ENCODE measurements at regions not wholly inside any gene's neighbourhood (a gene's known extent, or its start where the extent isn't known, plus 50 kb on each side); places are given as distances from the start of the nearest gene placed in this dataset.

DNA sequence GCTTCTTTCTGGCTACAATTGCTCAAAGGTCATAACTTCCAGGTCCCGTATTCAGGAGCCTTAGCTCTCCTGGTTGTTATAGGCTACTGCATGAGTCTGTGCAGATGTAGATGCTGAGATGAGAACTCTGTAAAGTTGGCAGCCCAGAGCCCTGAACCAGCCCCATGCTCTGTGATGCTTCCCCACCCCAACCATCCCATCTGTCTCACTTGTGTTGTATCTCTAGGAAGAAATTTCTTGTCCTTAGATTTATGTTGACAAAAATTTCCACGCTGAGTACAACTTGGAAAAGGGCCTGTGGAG, 61.2 kb upstream of the EEPD1 start:
- no peak overlapping the region for H3K27ac Mint-ChIP-seq (ENCODE audit: unreplicated experiment)
- DNase-seq (ENCODE audit: low spot score): no peak

DNA sequence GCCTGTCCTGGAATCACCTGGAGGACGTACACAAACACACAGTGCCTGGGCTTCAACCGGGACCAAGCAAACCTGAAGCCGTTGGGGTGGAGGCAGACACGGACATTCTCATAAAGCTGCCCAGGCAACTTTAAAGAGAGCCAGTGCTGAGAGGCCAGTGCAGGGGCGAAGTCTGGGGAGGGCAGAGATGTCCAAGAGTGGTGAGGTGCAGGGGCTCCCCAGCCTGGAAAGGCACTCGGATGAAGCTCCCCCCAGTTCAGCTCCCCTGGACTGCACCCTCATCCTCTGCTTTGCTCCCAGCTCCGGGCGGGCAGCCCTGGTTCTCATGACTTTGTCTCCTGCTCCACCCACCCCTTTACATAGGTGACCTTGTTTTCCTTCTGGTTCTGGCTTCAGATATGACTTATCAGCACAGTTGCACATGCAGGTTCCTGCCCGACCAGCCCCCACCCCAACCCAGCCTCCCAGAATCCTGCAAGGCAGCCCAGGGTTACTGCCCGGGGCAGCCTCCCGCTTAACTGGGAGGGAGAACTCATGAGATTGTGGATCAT, 60.8 kb upstream of the EEPD1 start:
- Mint-ChIP-seq H3K36me3 (ENCODE audit: low read depth) (peaks cover 2% of the 10 kb centered on the region), H3K4me1 (ENCODE audit: low read depth) (peaks cover 12% of the 10 kb centered on the region), H3K9me3 (ENCODE audit: low read depth) (peaks cover 3% of the 10 kb centered on the region), H3K27me3 (ENCODE audit: low read depth) (no peaks in the 10 kb centered on the region), H3K4me3 (ENCODE audit: unreplicated experiment) (no peak overlapping the region), H3K27ac (ENCODE audit: unreplicated experiment) (no peak overlapping the region)
- TF ChIP-seq, protein P1, sequence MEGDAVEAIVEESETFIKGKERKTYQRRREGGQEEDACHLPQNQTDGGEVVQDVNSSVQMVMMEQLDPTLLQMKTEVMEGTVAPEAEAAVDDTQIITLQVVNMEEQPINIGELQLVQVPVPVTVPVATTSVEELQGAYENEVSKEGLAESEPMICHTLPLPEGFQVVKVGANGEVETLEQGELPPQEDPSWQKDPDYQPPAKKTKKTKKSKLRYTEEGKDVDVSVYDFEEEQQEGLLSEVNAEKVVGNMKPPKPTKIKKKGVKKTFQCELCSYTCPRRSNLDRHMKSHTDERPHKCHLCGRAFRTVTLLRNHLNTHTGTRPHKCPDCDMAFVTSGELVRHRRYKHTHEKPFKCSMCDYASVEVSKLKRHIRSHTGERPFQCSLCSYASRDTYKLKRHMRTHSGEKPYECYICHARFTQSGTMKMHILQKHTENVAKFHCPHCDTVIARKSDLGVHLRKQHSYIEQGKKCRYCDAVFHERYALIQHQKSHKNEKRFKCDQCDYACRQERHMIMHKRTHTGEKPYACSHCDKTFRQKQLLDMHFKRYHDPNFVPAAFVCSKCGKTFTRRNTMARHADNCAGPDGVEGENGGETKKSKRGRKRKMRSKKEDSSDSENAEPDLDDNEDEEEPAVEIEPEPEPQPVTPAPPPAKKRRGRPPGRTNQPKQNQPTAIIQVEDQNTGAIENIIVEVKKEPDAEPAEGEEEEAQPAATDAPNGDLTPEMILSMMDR (IDR thresholded peaks at IDR 0.05): no peak
- no peak for DNase-seq (ENCODE audit: low spot score)

More for the DNA sequence above, 61.2 kb upstream of the EEPD1 start:
- Mint-ChIP-seq H3K27me3 (ENCODE audit: low read depth) (no peaks in the 10 kb centered on the region), H3K36me3 (ENCODE audit: low read depth) (peaks cover 2% of the 10 kb centered on the region), H3K4me1 (ENCODE audit: low read depth) (peaks cover 12% of the 10 kb centered on the region), H3K4me3 (ENCODE audit: unreplicated experiment) (no peak overlapping the region), H3K9me3 (ENCODE audit: low read depth) (peaks cover 3% of the 10 kb centered on the region)
- TF ChIP-seq, protein P1 (IDR thresholded peaks at IDR 0.05): no peak

DNA sequence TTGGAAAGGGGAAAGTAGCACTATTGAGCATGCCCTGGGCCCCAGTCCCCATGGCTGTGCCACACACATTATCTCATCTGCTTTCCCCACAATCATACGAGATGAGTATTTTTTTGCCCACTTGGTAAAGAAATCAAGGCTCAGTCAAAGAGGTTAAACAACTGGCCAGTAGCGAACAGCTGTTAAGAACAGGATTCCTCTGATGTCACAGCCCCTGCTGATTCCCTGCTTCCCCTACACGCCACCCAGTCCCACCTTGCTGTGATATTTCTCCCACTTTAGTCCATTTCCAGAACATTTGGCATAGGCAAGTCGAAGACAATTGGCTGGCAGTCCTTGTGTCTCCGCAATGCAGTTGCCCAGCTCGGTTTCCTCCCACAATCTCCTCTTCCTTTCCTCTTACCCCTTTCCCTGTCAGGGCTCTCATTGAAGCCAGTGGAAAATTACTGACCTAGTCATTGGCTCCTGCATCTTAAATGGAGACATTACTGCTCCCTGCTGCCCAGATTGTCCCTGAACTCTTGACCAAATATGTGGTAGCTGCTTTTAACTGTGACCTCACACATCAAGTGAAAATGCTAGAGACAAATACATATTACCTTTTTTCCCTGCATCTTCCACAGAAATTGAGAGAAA, 56.5 kb upstream of the EEPD1 start:
- TF ChIP-seq, protein P1 (IDR thresholded peaks at IDR 0.05): no peak
- no peaks in the 10 kb centered on the region for H3K27me3 Mint-ChIP-seq (ENCODE audit: low read depth)
- H3K4me1 Mint-ChIP-seq (ENCODE audit: low read depth): peaks cover 20% of the 10 kb centered on the region
- H3K9me3 Mint-ChIP-seq (ENCODE audit: low read depth): no peaks in the 10 kb centered on the region
- no peaks in the 10 kb centered on the region for H3K36me3 Mint-ChIP-seq (ENCODE audit: low read depth)
- DNase-seq (ENCODE audit: low spot score): no peak
- no peak overlapping the region for H3K27ac Mint-ChIP-seq (ENCODE audit: unreplicated experiment)
- H3K4me3 Mint-ChIP-seq (ENCODE audit: unreplicated experiment): no peak overlapping the region

DNA sequence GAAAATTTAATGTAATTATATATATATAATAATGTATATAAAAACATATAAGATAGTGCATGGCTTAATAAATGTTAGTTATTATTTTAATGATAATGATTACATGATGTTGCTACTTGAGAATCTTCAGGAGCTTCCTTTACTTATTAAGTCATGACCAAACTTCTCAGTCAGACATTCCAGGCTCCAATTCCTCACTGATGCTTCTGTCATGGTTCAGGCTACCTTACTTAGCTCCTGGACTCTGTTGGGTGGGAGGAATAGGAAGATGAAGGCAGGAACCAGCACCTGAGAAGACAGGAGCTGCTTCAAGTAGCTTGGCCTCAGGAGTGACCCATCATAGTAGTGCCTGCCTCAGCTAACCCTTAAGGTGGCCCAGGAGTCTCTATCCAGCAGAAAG, 55.0 kb upstream of the EEPD1 start:
- TF ChIP-seq, protein P1 (IDR thresholded peaks at IDR 0.05): no peak
- Mint-ChIP-seq H3K9me3 (ENCODE audit: low read depth) (no peaks in the 10 kb centered on the region), H3K4me1 (ENCODE audit: low read depth) (peaks cover 18% of the 10 kb centered on the region), H3K36me3 (ENCODE audit: low read depth) (no peaks in the 10 kb centered on the region), H3K27ac (ENCODE audit: unreplicated experiment) (no peak overlapping the region), H3K27me3 (ENCODE audit: low read depth) (no peaks in the 10 kb centered on the region), H3K4me3 (ENCODE audit: unreplicated experiment) (no peak overlapping the region)
- DNase-seq (ENCODE audit: low spot score): no peak

DNA sequence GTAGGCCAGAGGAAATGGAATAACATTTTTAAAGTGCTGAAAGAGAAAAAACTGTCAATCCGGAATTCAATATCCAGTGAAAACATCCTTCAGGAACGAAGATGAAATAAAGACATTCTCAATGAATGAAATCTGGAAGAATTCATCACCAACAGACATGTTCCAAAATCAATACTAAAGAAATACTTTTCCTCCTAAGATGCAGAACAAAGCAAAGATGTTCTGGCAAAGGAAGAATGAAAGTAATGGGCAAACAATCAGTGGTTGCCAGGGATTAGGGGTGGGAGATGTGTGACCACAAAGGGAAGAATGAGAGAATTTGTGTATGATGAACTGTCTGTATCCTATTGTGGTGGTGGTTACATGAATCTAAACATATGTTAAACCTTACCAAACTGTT, 52.8 kb upstream of the EEPD1 start:
- Mint-ChIP-seq H3K9me3 (ENCODE audit: low read depth) (no peaks in the 10 kb centered on the region), H3K27me3 (ENCODE audit: low read depth) (no peaks in the 10 kb centered on the region), H3K27ac (ENCODE audit: unreplicated experiment) (peak overlapping the region; percentile 38), H3K4me1 (ENCODE audit: low read depth) (peaks cover 18% of the 10 kb centered on the region), H3K36me3 (ENCODE audit: low read depth) (no peaks in the 10 kb centered on the region), H3K4me3 (ENCODE audit: unreplicated experiment) (no peak overlapping the region)
- DNase-seq (ENCODE audit: low spot score): no peak
- TF ChIP-seq, protein P1 (IDR thresholded peaks at IDR 0.05): no peak

Measured in chondrocyte (in vitro differentiated cells).